Fibroblast of skin of left biceps (primary cell): ENCODE measurements at regions not wholly inside any gene's neighbourhood (a gene's known extent, or its start where the extent isn't known, plus 50 kb on each side); places are given as distances from the start of the nearest gene placed in this dataset.

Experiments
- DNase-seq, 2 experiments: peaks; one replicate each; pipeline ENCODE4 v3.0.0-alpha.2; 2013; ENCODE audit warnings: low read depth in 2 of 2

DNA sequence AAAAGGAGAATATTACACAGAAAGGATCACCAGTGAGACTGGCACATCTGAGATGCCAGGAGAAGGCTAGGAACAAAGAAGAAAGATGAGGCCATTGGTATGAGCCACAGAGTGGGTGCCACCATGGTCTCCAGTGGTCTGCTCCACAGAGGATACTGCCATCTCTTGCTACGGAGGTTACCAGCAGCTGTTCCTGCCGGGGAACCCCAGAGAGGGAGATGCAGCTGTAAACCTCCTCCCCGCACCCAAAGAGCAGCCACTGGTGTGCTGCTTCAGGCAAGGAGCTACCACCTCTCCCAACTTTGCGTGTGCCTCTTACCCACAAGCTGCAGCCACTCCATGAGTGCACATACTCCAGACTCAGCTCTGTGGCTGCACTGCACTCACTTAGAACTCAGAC is 201.5 kb upstream of the RTL1 start:
- no peak for DNase-seq

GRCh38 chr14:101108579-101109346 is 205.2 kb upstream of the RTL1 start:
- no peak for DNase-seq

- no peak for DNase-seq
Observed at GRCh38 chr14:101109347-101109638, 205.8 kb upstream of the RTL1 start.

DNA sequence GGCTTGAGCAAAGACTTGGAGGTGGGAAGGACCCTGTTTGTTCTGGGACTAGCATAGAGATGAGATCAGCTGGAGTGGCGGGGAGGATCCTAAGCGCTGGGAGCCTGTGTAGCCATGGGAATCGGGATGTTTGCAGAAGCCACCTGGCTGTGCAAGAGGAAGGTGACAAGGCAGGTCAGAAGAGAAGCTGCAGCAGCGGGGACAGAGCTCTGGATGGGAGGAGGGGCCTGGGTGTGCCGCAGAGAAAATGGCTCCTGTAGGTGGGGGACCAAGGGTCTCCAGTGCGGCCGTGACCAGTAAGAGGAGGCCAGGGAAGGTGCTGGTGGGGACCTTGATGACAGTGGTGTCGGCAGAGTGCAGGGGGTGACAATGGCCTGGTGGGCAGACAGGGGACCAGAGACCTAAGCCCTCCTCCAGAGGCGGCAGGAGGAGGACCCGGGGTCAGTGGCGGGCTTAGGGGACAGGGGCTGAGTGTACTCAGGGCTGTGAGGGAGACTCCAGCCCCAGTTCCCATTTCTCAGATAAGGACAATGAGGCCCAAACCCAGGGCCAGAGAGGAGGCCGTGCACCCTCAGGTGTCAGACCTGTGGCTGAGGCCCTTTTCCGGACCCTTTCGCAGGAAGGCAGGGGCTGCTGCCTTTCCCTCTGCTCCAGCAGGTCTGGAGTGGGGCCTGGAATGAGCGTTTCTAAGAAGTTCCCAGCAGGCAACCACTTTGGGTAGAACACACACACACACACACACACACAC is 206.6 kb upstream of the RTL1 start:
- no peak for DNase-seq

- no peak for DNase-seq
Observed at GRCh38 chr14:101110729-101111619, 207.5 kb upstream of the RTL1 start.

DNA sequence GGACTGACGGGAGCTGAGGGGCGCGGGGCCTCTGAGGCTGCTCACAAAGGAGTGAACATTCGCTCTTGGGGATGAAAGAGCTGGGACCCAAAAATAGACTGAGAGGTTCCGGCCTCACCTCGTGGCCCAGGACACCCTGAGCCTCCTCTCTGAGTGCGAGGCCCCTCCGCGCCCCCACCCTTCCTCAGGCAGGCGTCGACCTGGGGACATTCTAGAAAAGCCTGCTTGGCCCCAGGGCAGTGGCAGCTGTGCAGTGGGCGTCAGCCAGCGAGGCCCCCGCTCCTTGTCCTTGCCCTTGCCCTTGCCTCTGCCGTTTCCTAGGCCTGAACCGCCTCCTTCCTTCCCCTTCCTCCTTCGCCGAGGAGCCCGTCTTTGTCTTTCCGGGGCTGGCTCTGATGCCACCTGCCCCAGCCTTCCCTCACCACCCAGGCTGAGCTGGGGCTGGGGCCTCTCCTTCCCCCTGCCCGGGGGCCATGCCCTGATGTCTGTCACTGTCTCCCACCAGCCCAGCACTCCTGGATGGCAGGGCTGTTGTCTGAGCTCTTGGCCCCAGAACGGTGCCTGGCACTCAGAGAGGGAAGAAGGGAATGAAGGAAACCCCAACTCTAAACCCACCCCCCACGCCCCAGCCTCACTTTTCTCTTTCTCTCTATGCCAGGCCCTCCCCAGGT is 208.2 kb upstream of the RTL1 start:
- no peak for DNase-seq

- DNase-seq, result no peak
Observed at GRCh38 chr14:101112351-101113107, 209.0 kb upstream of the RTL1 start.

- DNase-seq, result no peak
Observed at GRCh38 chr14:101113108-101113612, 209.6 kb upstream of the RTL1 start.

DNA sequence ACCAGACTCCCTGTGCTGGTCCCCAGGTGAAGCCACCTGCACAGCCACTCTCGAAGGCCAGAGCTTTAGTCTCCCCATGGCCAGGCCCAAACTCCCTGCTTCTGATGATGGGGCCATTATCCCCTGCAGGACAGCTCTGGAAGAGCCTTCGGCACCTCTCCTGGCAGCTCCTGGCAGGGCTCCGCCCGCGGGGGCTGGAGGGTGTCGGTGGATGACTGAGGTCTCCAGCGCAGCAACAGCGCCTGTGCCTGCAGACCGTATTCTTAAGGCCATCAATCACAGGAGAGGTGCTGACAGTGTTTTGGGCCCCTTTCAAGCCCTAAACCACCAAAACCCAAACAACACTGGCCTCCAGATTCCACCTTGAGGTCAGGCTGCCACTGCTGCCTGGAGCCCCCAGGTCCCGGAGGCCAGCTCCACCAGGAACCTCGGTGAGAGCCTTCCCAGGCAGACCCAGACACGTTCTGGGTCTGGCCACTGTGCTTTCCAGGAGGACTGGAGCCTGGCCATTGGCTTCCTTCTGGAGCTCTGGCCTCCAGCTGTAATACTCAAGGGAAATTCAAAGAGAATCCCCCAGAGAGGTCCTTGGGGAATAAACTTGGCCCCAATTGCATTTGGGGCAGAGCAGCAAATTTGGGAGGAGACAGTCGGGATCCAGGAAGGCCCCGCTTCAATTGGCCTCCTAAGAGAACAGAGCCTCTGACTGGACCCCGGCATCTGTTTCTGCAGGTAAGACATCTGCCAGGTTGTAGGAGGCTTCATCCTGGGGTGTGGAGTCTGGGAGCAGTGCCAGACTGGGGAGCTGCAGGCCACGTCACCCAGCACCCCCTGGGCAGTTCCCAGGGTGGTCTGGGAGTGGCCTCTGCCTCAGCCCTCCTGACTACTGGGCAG is 210.6 kb upstream of the RTL1 start:
- DNase-seq, result no peak

DNA sequence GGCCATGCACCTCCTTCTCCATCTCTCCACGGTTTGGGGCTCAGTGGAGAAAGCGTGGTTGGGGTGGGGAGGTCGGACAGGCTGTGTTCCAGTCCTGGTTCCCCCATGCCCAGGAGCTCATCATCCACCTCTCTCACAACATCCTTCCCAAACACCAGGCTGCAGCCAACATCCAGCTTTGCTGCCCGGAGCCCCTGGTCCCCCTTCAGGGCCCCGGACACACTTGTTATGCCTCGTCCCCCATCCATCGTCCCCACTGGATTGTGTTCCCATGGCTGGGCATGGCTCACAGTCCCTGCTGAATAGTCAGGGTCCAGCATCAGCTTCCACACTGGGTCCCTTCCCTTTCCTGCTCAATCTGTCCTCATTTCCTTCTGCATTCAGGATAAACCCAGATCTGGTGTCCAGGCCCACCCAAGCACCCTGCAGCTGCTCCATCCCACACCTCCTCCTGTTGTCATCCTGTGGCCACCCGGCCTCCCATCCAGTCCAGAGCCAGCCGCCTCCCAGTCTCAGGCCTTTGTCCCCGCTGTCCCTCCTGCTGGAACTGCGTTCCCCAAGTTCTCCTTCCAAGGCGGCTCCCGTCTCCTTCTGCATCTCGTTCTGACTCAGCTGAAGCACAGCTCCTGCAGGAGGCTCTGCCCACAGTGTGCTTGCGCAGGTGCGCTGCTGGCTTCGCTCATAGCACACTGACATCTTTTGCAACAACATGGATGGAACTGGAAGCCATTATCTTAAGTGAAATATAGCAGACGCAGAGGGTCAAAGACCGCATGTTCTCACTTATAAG is 211.4 kb upstream of the RTL1 start:
- no peak for DNase-seq

DNA sequence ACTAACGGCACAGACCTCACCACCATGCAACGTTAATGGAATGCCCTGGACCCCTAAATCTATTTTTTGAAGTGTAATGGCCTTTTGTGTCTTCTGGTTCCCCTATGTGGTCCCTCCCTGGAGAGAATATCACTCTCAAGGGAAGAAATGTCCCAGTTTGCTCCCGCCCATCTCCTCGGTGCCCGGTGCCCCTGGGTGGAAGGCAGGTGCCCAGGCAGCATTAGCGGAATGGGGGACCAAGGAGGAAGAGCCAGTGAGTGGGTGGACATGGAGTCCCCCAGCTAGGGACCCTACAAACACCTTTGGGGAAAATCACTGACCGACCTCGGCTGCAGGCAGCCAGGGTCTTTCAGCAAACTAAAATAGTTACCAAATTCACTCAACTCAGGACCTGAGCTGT is 212.1 kb upstream of the RTL1 start:
- DNase-seq, result no peak

DNA sequence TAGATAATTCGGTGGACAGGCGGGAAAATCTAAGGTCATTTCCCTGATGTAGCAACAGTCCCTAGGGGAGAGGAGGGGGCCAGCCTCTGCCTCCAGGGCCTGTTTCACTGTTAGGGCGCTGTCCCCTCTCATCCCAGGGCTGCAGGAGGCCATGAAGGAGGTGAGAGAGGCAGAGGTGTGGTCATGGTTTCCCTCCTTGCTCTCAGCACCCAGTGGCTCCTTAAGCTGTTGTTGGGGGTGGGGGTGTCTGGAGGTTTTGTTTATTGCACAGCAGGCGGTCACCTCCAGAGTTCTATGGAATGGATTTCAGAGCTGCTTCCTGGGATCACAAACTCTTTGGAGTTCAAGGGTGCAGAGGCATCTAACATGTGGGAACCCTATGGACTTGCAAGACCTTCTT is 212.5 kb upstream of the RTL1 start:
- no peak for DNase-seq

GRCh38 chr14:101116486-101117130 is 213.1 kb upstream of the RTL1 start:
- no peak for DNase-seq

- DNase-seq, result no peak
Observed at GRCh38 chr14:101117543-101117942, 214.0 kb upstream of the RTL1 start.

DNA sequence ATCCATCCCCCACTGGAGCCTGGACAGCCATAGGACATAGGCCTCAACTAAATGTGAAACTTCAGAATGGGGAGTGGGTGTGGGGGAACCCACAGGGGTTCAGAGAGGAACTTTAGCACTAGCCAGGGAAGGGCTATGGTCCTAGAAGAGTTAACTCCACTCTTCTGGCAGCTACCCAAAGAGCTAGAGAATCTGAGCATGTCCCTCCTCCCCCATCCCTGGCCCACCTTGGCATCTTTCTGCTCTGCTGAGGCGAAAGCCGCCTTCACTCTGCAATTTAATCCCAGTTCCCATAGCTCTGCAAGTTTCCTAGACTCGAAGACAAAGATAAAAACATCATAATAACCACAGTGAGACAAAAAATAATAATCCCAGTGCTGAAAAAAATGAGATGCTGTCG is 214.7 kb upstream of the RTL1 start:
- DNase-seq, result no peak

DNA sequence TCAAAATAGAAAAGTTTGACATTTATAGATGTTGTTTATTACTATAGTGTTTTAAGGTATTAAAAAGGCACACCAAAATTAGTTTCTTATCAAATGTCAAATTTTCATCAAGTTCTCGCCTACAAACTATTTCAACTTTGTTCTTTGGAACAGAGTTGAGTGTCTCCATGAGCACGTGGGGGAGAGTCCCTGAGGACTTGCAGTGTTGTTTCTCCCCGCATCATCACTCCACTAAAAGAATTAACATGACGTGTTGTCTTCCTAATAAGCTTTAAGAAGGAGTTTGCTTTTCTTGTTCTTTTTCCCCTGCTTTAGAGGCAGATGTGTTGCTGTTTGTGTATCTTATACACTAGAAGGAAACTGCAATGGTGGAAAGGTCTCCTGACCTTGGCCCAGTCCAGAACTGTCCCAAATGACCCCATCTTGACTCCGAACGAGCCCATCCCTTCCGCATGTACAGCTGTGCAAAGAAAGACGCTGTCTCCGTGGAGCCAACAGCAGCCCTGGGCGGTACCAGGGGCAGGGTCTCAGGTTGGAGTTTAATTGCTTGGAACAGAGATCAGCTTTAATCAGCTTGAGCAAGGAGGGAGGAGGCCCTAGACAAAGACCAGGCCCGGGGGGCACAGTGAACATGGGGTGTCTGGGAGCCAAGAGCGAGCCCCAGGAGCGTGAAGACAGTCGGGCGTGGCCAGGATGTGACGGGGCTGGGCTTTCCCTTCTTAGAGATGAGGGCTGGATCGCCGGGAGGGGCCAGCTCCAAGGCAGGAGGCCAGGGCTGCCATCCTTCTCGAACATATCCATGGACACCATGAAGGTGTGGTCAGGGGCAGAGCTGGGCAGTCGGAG is 215.4 kb upstream of the RTL1 start:
- no peak for DNase-seq

- no peak for DNase-seq
Observed at GRCh38 chr14:101119830-101120571, 216.5 kb upstream of the RTL1 start.
